H9 (cell line): ENCODE measurements at regions not wholly inside any gene's neighbourhood (a gene's known extent, or its start where the extent isn't known, plus 50 kb on each side); places are given as distances from the start of the nearest gene placed in this dataset.

Source experiments
- DNase-seq: peaks from one replicate; pipeline ENCODE4 v3.0.0-alpha.2; 2017
- H2AFZ ChIP-seq: one replicate; pipeline ENCODE4 v1.6.1; 2013; ENCODE audit warnings: mild to moderate bottlenecking, low read length, control low read depth, moderate library complexity
- H2AK5ac ChIP-seq: 2 replicates; pipeline ENCODE4 v1.6.1; 2013; ENCODE audit warnings: low read length, control low read depth, mixed read lengths; ENCODE audit not compliant: insufficient read length
- H2BK120ac ChIP-seq: one replicate; pipeline ENCODE4 v1.6.1; 2013; ENCODE audit warnings: low read depth, mild to moderate bottlenecking, low read length, control low read depth, inconsistent platforms; ENCODE audit not compliant: poor library complexity, severe bottlenecking
- H2BK12ac ChIP-seq: 2 replicates; pipeline ENCODE4 v1.6.1; 2013; ENCODE audit warnings: low read length, control low read depth, mixed read lengths, low read depth; ENCODE audit not compliant: insufficient read length
- H2BK15ac ChIP-seq: 2 replicates; pipeline ENCODE4 v1.6.1; 2013; ENCODE audit warnings: low read depth, low read length, control low read depth
- H2BK20ac ChIP-seq: one replicate; pipeline ENCODE4 v1.6.1; 2013; ENCODE audit warnings: low read depth, mild to moderate bottlenecking, low read length, control low read depth, inconsistent platforms; ENCODE audit not compliant: poor library complexity, severe bottlenecking
- H2BK5ac ChIP-seq: 2 replicates; pipeline ENCODE4 v1.6.1; 2013; ENCODE audit warnings: low read length, control low read depth, mixed read lengths; ENCODE audit not compliant: insufficient read length
- H3K14ac ChIP-seq: 2 replicates; pipeline ENCODE4 v1.6.1; 2013; ENCODE audit warnings: low read length, control low read depth; ENCODE audit not compliant: insufficient read depth
- H3K18ac ChIP-seq: 2 replicates; pipeline ENCODE4 v1.6.1; 2013; ENCODE audit warnings: low read depth, mild to moderate bottlenecking, mixed read lengths, low read length, control low read depth; ENCODE audit not compliant: insufficient read length
- H3K23ac ChIP-seq: 2 replicates; pipeline ENCODE4 v1.6.1; 2013; ENCODE audit warnings: low read length, control low read depth, mixed read lengths, low read depth; ENCODE audit not compliant: insufficient read length
- H3K23me2 ChIP-seq: 2 replicates; pipeline ENCODE4 v1.6.1; 2013; ENCODE audit warnings: low read depth, mild to moderate bottlenecking, mixed read lengths, low read length, control low read depth; ENCODE audit not compliant: insufficient read length, poor library complexity, severe bottlenecking
- H3K27ac ChIP-seq: 2 replicates; pipeline ENCODE4 v1.5.1; 2013; ENCODE audit warnings: low read length, control low read depth, mixed read lengths, low read depth; ENCODE audit not compliant: insufficient read length
- H3K27me3 ChIP-seq: 2 replicates; pipeline ENCODE4 v1.6.1; 2013; ENCODE audit warnings: low read length, control low read depth, inconsistent platforms; ENCODE audit not compliant: insufficient read depth
- H3K4ac ChIP-seq: 2 replicates; pipeline ENCODE4 v1.6.1; 2013; ENCODE audit warnings: low read depth, mild to moderate bottlenecking, control low read depth, inconsistent platforms, low read length, moderate library complexity
- H3K4me1 ChIP-seq: 2 replicates; pipeline ENCODE4 v1.6.1; 2013; ENCODE audit warnings: low read length, control low read depth, inconsistent platforms; ENCODE audit not compliant: insufficient read depth
- H3K4me2 ChIP-seq: 2 replicates; pipeline ENCODE4 v1.6.1; 2013; ENCODE audit warnings: low read length, control low read depth, mixed read lengths; ENCODE audit not compliant: insufficient read length, insufficient read depth
- H3K56ac ChIP-seq: 2 replicates; pipeline ENCODE4 v1.6.1; 2013; ENCODE audit warnings: low read depth, mild to moderate bottlenecking, mixed read lengths, low read length, control low read depth; ENCODE audit not compliant: insufficient read length
- H3K79me1 ChIP-seq: 2 replicates; pipeline ENCODE4 v1.6.1; 2013; ENCODE audit warnings: low read depth, mild to moderate bottlenecking, moderate library complexity, low read length, control low read depth, inconsistent platforms; ENCODE audit not compliant: insufficient read depth, poor library complexity, severe bottlenecking
- H3K79me2 ChIP-seq: 2 replicates; pipeline ENCODE4 v1.6.1; 2013; ENCODE audit warnings: low read length, control low read depth, inconsistent platforms; ENCODE audit not compliant: insufficient read depth
- H3K9ac ChIP-seq: 2 replicates; pipeline ENCODE4 v1.6.1; 2013; ENCODE audit warnings: low read length, control low read depth, mixed read lengths; ENCODE audit not compliant: insufficient read length; ENCODE audit errors: extremely low read depth
- H3K9me3 ChIP-seq: one replicate; pipeline ENCODE4 v1.6.1; 2013; ENCODE audit warnings: low read depth, low read length, inconsistent platforms; ENCODE audit not compliant: control insufficient read depth
- H3T11ph ChIP-seq: one replicate; pipeline ENCODE4 v1.6.1; 2013; ENCODE audit warnings: mild to moderate bottlenecking, low read length, control low read depth, inconsistent platforms
- H4K20me1 ChIP-seq: one replicate; pipeline ENCODE4 v1.6.1; 2013; ENCODE audit not compliant: control insufficient read depth, insufficient read length, insufficient read depth
- H4K5ac ChIP-seq: 2 replicates; pipeline ENCODE4 v1.6.1; 2013; ENCODE audit warnings: low read depth, mild to moderate bottlenecking, mixed read lengths, low read length, control low read depth; ENCODE audit not compliant: insufficient read length
- H4K8ac ChIP-seq: replicated peaks from 2 replicates; pipeline ENCODE4 v1.6.1; 2013; ENCODE audit warnings: low read length, control low read depth, mixed read lengths, low read depth; ENCODE audit not compliant: insufficient read length
- H4K91ac ChIP-seq: 2 replicates; pipeline ENCODE4 v1.6.1; 2013; ENCODE audit warnings: low read depth, mild to moderate bottlenecking, moderate library complexity, mixed read lengths, low read length, control low read depth; ENCODE audit not compliant: insufficient read length
- H3K27ac Mint-ChIP-seq, 3 experiments: 2 replicates in 2 of 3; 3 replicates in 1 of 3; pipeline ENCODE4 v1.8.0; 2020 to 2021; ENCODE audit warnings: mixed read lengths in 3 of 3, mild to moderate bottlenecking in 1 of 3, moderate library complexity in 1 of 3
- H3K27me3 Mint-ChIP-seq: 2 replicates; pipeline ENCODE4 v1.8.0; 2021; ENCODE audit warnings: low read depth, mild to moderate bottlenecking, moderate library complexity, mixed read lengths
- H3K36me3 Mint-ChIP-seq, 3 experiments: 2 replicates in 2 of 3; 3 replicates in 1 of 3; pipeline ENCODE4 v1.8.0; 2020 to 2021; ENCODE audit warnings: low read depth in 3 of 3, mixed read lengths in 3 of 3; ENCODE audit not compliant: insufficient read depth in 1 of 3
- H3K4me1 Mint-ChIP-seq, 2 experiments: 2 replicates each; pipeline ENCODE4 v1.8.0; 2020; ENCODE audit warnings: mixed read lengths in 2 of 2
- H3K4me3 Mint-ChIP-seq, 2 experiments: 2 replicates in 1 of 2; 3 replicates in 1 of 2; pipeline ENCODE4 v1.8.0; 2020 to 2021; ENCODE audit warnings: mild to moderate bottlenecking in 2 of 2, mixed read lengths in 2 of 2, moderate library complexity in 1 of 2
- H3K9me3 Mint-ChIP-seq, 2 experiments: 2 replicates in 1 of 2; 3 replicates in 1 of 2; pipeline ENCODE4 v1.8.0; 2020; ENCODE audit warnings: mild to moderate bottlenecking in 2 of 2, mixed read lengths in 2 of 2, moderate library complexity in 1 of 2
- WGBS: extraction: QIAGEN DNeasy Blood & Tissue Kit; methylation state at CpG from one replicate; pipeline ENCODE4 v1.1.7; 2013; ENCODE audit warnings: missing lambda C conversion rate, low lambda C conversion rate, mixed read lengths; ENCODE audit not compliant: insufficient read length; ENCODE audit errors: extremely low coverage; 5-methylcytosine and 5-hydroxymethylcytosine counted together
- TF ChIP-seq, protein P1 (sequence below): fragments of 200-600 bp; sonication (generic); conservative IDR thresholded peaks from 3 replicates; pipeline ENCODE4 v1.8.0; 2021; ENCODE audit warnings: antibody characterized with exemption, mild to moderate bottlenecking

- Histone ChIP-seq H3K79me2 (no peaks in the 10 kb centered on the region), H2BK5ac (no peak overlapping the region), H2AK5ac (no peak overlapping the region), H4K20me1 (no peaks in the 10 kb centered on the region), H2BK20ac (no peak overlapping the region), H3T11ph (no peak overlapping the region), H2BK12ac (no peak overlapping the region), H3K56ac (no peak overlapping the region), H2BK120ac (no peak overlapping the region), H3K23ac (no peak overlapping the region), H3K4me1 (peaks cover 2% of the 10 kb centered on the region; the same call in 1 of the 2 replicates), H4K91ac (no peak overlapping the region), H2BK15ac (no peak overlapping the region), H3K27ac (no peak overlapping the region), H3K9ac (no peak overlapping the region), H4K8ac (no peak overlapping the region), H3K14ac (no peak overlapping the region), H2AFZ (no peak overlapping the region), H3K18ac (no peak overlapping the region), H3K4ac (no peak overlapping the region), H4K5ac (no peak overlapping the region), H3K23me2 (no peaks in the 10 kb centered on the region), H3K79me1 (no peaks in the 10 kb centered on the region), H3K27me3 (no peaks in the 10 kb centered on the region), H3K4me2 (no peak overlapping the region), H3K9me3 (no peaks in the 10 kb centered on the region)
- H3K36me3 Mint-ChIP-seq, result peaks cover 0 to 7% (median 0%) of the 10 kb centered on the region in 3 experiments; a peak in 2 of 7 replicates
- peaks cover 13 to 20% of the 10 kb centered on the region in 2 experiments for H3K4me1 Mint-ChIP-seq
- H3K27ac Mint-ChIP-seq, result no peak overlapping the region
- no CpG with 5 or more reads among the region's 6 CpGs for WGBS
- no peaks in the 10 kb centered on the region; the same call in 1 of the 2 replicates for H3K27me3 Mint-ChIP-seq
- TF ChIP-seq, protein P1, sequence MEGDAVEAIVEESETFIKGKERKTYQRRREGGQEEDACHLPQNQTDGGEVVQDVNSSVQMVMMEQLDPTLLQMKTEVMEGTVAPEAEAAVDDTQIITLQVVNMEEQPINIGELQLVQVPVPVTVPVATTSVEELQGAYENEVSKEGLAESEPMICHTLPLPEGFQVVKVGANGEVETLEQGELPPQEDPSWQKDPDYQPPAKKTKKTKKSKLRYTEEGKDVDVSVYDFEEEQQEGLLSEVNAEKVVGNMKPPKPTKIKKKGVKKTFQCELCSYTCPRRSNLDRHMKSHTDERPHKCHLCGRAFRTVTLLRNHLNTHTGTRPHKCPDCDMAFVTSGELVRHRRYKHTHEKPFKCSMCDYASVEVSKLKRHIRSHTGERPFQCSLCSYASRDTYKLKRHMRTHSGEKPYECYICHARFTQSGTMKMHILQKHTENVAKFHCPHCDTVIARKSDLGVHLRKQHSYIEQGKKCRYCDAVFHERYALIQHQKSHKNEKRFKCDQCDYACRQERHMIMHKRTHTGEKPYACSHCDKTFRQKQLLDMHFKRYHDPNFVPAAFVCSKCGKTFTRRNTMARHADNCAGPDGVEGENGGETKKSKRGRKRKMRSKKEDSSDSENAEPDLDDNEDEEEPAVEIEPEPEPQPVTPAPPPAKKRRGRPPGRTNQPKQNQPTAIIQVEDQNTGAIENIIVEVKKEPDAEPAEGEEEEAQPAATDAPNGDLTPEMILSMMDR, result no peak
- DNase-seq, result no peak
- H3K9me3 Mint-ChIP-seq, result peaks cover 0 to 5% of the 10 kb centered on the region in 2 experiments; a peak in 2 of 5 replicates
- H3K4me3 Mint-ChIP-seq, result no peak overlapping the region
Observed at GRCh38 chr2:83747141-83747540, 711.9 kb downstream of the SUCLG1 start.
